Embryonic facial prominence (tissue), 1 donor: ENCODE measurements at regions not wholly inside any gene's neighbourhood (a gene's known extent, or its start where the extent isn't known, plus 50 kb on each side); places are given as distances from the start of the nearest gene placed in this dataset.

Experiments used
- DNase-seq: peaks from one replicate; pipeline ENCODE4 v3.0.0-alpha.2; 2016; ENCODE audit errors: extremely low spot score

DNA sequence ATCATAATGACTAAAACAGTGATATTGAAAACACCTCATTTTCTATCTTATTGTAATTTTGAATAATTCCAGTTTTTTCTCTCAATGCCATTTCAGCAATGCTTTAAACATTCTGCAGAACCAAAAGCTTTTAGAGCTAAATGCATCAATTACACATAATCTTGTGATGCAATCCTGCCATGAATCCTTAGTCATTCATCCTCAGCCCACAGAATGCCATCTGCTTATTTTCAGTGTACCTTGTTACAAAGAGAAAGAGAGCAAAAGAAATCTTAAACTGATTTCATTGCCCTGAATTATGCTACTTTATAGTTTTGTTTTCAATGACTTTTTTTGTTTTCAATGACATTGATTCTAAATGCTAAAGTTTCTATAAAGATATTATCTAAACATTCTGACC lies 1234.8 kb upstream of the C9orf72 start:
- DNase-seq, result no peak

- DNase-seq, result no peak
Measured at GRCh38 chr9:28810388-28811075, 1237.3 kb upstream of the C9orf72 start.

DNA sequence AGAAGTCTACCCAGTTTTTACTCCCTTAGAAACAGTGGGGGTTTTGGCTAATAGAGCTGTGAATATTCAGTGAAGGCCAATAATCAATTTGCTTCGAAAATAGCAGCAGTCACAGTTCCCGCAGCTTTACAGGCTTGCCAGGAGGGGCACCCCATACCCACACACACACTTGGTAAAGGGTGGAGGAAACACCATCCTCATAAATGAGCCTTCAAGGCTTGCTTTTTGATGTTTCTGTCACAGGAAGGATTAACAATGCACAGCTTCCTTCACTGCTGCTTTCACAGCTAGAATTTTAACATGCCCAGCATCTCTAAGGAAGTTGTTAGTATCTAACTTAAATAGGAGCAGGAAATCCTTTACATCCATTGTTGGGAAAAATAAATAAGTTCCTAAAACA lies 1247.5 kb upstream of the C9orf72 start:
- no peak for DNase-seq

DNA sequence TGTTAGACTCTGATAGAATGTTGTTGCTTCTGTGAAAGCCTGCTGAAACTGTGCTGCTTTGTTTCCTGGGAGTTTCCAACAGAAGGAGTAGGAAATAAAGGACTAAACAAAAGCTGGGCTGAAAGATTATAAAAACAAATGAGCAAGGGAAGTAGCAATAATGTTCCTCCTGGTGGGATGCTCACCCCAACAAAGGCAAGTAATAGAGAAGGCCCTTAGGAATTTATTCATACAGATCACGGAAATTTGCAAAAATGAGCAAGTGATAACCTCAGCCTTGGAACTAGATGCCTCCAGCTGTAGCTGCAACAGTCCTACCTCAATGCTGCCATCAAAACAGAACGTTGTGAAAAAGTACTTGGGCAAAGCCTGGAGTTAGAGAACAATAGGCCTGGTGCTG lies 1248.0 kb upstream of the C9orf72 start:
- no peak for DNase-seq

GRCh38 chr9:28824432-28824963 lies 1251.2 kb upstream of the C9orf72 start:
- DNase-seq, result no peak

- DNase-seq, result no peak
Measured at GRCh38 chr9:28832168-28832770, 1259.0 kb upstream of the C9orf72 start.

GRCh38 chr9:28834156-28834555 lies 1260.9 kb upstream of the C9orf72 start:
- no peak for DNase-seq

GRCh38 chr9:28839778-28840430 lies 1266.6 kb upstream of the C9orf72 start:
- DNase-seq, result no peak

DNA sequence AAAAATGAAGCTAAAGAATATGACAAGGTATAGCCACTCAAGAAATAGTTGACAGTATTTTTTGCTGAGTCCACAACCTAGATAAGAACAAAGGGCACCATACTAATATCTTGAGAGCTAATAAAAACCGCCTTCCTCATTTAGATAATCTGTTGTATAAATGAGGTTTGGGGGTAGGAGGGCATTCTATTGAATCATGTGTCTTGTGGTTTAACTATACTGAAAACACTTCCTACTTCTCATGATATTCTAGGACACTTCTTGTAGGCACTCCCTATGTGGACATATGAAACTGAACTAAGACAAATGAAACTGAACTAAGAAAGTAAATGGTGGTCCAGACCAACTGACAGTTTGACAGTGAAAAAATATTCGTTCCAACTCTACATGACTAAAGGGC lies 1268.5 kb upstream of the C9orf72 start:
- no peak for DNase-seq

- no peak for DNase-seq
Measured at GRCh38 chr9:28847331-28847730, 1274.0 kb upstream of the C9orf72 start.

GRCh38 chr9:28848671-28849070 lies 1275.4 kb upstream of the C9orf72 start:
- DNase-seq, result no peak

- no peak for DNase-seq
Measured at GRCh38 chr9:28853477-28853876, 1280.2 kb upstream of the C9orf72 start.

GRCh38 chr9:28866951-28867350 lies 1293.7 kb upstream of the C9orf72 start:
- no peak for DNase-seq

- no peak for DNase-seq
Measured at GRCh38 chr9:28868228-28868990, 1295.1 kb upstream of the C9orf72 start.

DNA sequence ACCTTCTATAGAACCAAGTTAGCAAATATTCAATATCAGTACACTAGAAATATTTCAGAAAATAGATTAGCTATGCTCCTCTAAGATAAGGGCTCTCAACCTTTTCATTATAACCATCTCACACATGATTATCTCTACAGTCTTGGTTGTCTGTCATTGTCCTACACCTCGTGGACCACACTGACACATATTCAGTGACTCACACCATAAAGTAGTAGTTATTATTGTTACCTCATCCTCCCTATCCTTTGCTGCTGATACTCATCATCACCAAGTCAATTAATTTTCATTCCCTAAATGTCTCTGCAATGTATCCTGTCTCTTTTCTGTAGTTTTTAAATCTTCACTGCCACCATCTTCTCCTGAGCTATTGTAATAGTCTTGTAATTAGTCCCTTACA lies 1309.2 kb upstream of the C9orf72 start:
- no peak for DNase-seq

DNA sequence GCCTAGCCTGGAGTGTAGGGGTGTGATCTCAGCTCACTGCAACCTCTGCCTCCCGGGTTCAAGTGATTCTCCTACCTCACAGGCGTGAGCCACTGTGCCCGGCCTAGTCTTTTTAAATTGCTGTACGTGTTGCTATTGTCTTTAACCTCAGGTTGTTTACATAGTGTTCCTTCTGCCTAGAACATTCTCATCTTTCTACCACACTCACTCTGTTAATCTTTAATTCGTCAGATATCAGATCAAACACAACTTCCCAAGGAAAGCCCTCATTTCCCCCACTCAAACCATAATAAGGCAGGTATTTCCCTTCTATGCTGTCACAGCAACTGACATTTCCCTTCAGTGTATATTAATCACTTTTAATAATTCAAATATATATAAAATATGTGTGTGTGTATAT lies 1310.0 kb upstream of the C9orf72 start:
- DNase-seq, result no peak

DNA sequence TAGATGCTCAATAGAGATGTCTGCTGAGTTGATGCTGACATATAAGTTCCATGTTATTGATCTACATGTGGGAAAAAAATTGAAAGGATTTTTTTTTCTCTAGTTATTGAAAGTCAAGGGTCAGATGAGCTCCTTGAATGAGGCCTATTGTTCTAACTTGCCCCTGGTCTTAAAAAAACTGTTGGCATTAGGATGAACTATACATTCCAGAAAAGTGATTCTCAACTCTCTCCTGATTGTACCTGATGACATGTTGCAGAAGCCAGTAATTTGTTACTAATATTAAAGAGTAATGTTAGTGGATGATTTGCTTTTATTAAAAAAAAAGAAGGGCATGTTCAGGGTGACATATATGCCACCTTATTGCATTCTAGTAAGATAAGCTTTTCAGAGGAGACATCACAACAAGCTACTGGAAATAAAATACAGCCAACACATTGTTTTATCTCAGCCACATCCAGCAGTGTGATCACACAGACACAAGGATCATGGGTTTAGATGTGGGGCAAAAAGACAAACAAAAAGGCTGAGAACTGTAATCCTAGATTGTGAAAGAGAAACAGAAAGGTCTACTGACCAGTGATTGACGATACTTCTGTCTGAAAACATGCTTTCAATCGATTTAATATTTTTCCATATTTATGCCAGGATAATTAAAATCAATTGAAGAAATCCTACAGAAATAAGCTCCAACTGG lies 1314.1 kb upstream of the C9orf72 start:
- DNase-seq, result no peak

- no peak for DNase-seq
Measured at GRCh38 chr9:28888806-28889205, 1315.5 kb upstream of the C9orf72 start.

- no peak for DNase-seq
Measured at GRCh38 chr9:28892538-28892937, 1319.3 kb upstream of the C9orf72 start.

GRCh38 chr9:28899267-28899666 lies 1326.0 kb upstream of the C9orf72 start:
- DNase-seq, result no peak

DNA sequence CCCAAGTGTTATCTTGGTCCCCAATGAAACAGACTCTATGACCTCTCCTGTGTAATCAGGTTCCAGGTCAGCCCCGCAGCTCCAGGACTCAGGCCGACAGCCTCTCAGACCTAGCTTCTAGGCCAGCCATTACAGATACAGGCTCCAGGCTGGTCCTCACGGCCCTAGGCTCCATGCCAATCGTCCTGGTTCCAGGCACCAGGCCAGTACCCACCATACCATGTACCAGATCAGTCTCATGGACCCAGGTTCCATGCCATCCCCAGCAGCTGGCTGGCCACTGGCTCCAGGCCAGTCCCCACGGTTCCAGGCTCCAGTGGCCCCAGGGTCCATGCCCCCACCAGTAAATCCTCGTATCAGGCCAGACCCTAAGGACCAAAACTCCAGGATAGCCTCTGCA lies 1326.6 kb upstream of the C9orf72 start:
- no peak for DNase-seq

GRCh38 chr9:28900406-28900805 lies 1327.1 kb upstream of the C9orf72 start:
- no peak for DNase-seq
